ENCODE measurements at regions not wholly inside any gene's neighbourhood (a gene's known extent, or its start where the extent isn't known, plus 50 kb on each side); places are given as distances from the start of the nearest gene placed in this dataset.

- no peak for TF ChIP-seq CTCF (IDR thresholded peaks at IDR 0.05)
- no peak for TF ChIP-seq EZH2 (IDR thresholded peaks at IDR 0.05; ENCODE audit: borderline replicate concordance, insufficient read depth, low read depth, low read length, poor library complexity, severe bottlenecking)
Observed at GRCh38 chr15:38164507-38164906, 88.1 kb upstream of the SPRED1 start.
